PC-3 (cell line): ENCODE measurements at regions not wholly inside any gene's neighbourhood (a gene's known extent, or its start where the extent isn't known, plus 50 kb on each side); places are given as distances from the start of the nearest gene placed in this dataset.

Source experiments
- ATAC-seq: fragments of 200-7000 bp; cut with Tn5 transposase; 2 replicates; pipeline ENCODE4 v1.9.1; 2020; ENCODE audit warnings: mild to moderate bottlenecking, moderate library complexity
- BruUV-seq: library from RNA; stranded (reverse); fragments of 400-500 nt; replicated peaks from 2 replicates; lab custom pipeline; 2021; lab: Mats Ljungman, UMichigan
- CTCF ChIA-PET: fragments of 300-600 bp; sonication (Branson Sonifier 250); formaldehyde crosslinking; loops from one replicate; lab custom pipeline; 2022; ENCODE audit warnings: antibody characterized with exemption; lab: Charles Lee
- POLR2A ChIA-PET: fragments of 300-600 bp; sonication (Branson Sonifier 250); formaldehyde crosslinking; loops from one replicate; lab custom pipeline; 2022; ENCODE audit warnings: antibody characterized with exemption; ENCODE audit not compliant: unreplicated experiment; lab: Charles Lee
- DNase-seq: peaks from one replicate; pipeline ENCODE4 v3.0.0-alpha.2; 2015
- H2AFZ ChIP-seq: fragments of 300-600 bp; sonication (generic); 2 replicates; pipeline ENCODE4 v1.6.0; 2016; ENCODE audit warnings: antibody characterized with exemption, low read length
- H3F3A ChIP-seq: fragments of 300-600 bp; sonication (generic); one replicate; pipeline ENCODE4 v1.6.0; 2017; ENCODE audit warnings: antibody characterized with exemption, low read length, control low read depth, mild to moderate bottlenecking; ENCODE audit not compliant: unreplicated experiment
- H3K27ac ChIP-seq: fragments of 300-600 bp; sonication (generic); 2 replicates; pipeline ENCODE4 v1.5.1; 2016; ENCODE audit warnings: mild to moderate bottlenecking, low read length
- H3K27me3 ChIP-seq: fragments of 300-600 bp; sonication (generic); 2 replicates; pipeline ENCODE4 v1.6.1; 2016; ENCODE audit warnings: low read length, mixed read lengths
- H3K36me3 ChIP-seq: fragments of 300-600 bp; sonication (generic); 2 replicates; pipeline ENCODE4 v1.6.1; 2016; ENCODE audit warnings: low read depth, mixed run types, low read length, mixed read lengths
- H3K4me1 ChIP-seq: fragments of 300-600 bp; sonication (generic); 2 replicates; pipeline ENCODE4 v1.5.1; 2016; ENCODE audit warnings: low read length; ENCODE audit not compliant: insufficient read depth
- H3K4me2 ChIP-seq: fragments of 300-600 bp; sonication (generic); 2 replicates; pipeline ENCODE4 v1.6.0; 2016; ENCODE audit warnings: low read length
- H3K4me3 ChIP-seq: fragments of 300-600 bp; sonication (generic); 2 replicates; pipeline ENCODE4 v1.5.1; 2016; ENCODE audit warnings: mild to moderate bottlenecking, low read length, mixed read lengths
- H3K79me2 ChIP-seq: fragments of 300-600 bp; sonication (generic); 2 replicates; pipeline ENCODE4 v1.6.1; 2017; ENCODE audit warnings: low read length, mixed read lengths
- H3K9ac ChIP-seq: fragments of 300-600 bp; sonication (generic); 2 replicates; pipeline ENCODE4 v1.6.0; 2016; ENCODE audit warnings: mild to moderate bottlenecking, low read length
- H3K9me2 ChIP-seq: fragments of 300-600 bp; sonication (generic); replicated peaks from 2 replicates; pipeline ENCODE4 v1.6.1; 2016; ENCODE audit warnings: mixed run types, low read length, mixed read lengths
- H3K9me3 ChIP-seq: fragments of 300-600 bp; sonication (generic); 2 replicates; pipeline ENCODE4 v1.6.1; 2016; ENCODE audit warnings: low read length, mixed read lengths
- H4K20me1 ChIP-seq: fragments of 300-600 bp; sonication (generic); 2 replicates; pipeline ENCODE4 v1.6.1; 2016; ENCODE audit warnings: low read length, mixed read lengths
- CTCF ChIP-seq: fragments of 300-600 bp; sonication (generic); conservative IDR thresholded peaks from 2 replicates; pipeline ENCODE4 v1.5.1; 2017; ENCODE audit warnings: antibody characterized with exemption, low read depth, mild to moderate bottlenecking, low read length
- EZH2 ChIP-seq: fragments of 300-600 bp; sonication (generic); IDR thresholded peaks from one replicate; pipeline ENCODE4 v1.6.1; 2017; ENCODE audit warnings: antibody characterized with exemption, mild to moderate bottlenecking, low read length; ENCODE audit not compliant: unreplicated experiment
- EZH2phosphoT487 ChIP-seq: fragments of 300-600 bp; sonication (generic); IDR thresholded peaks from 2 replicates; pipeline ENCODE4 v1.6.1; 2018; ENCODE audit warnings: mild to moderate bottlenecking, antibody characterized with exemption, low read length, borderline replicate concordance
- intact Hi-C: fragments of 100-400 bp; cut with micrococcal nuclease; formaldehyde crosslinking; loops from 2 replicates; pipeline ENCODE4 v1.9.0; 2023

- ChIA-PET CTCF (no interaction called here), POLR2A (no interaction called here)
- Histone ChIP-seq H3K36me3 (no peaks in the 10 kb centered on the region), H3K9me2 (no peaks in the 10 kb centered on the region), H3K4me2 (no peak overlapping the region), H3K4me1 (no peaks in the 10 kb centered on the region), H3K9ac (no peak overlapping the region), H3K27me3 (peaks cover 7% of the 10 kb centered on the region), H4K20me1 (no peaks in the 10 kb centered on the region), H3K27ac (no peak overlapping the region), H2AFZ (no peak overlapping the region), H3K9me3 (no peaks in the 10 kb centered on the region), H3K79me2 (no peaks in the 10 kb centered on the region), H3F3A (no peaks in the 10 kb centered on the region), H3K4me3 (no peak overlapping the region)
- no TSS peak for BruUV-seq
- DNase-seq, result no peak
- ATAC-seq, result no peak
- intact Hi-C loops, result no loop called here
- TF ChIP-seq EZH2phosphoT487, result no peak
- no peak for TF ChIP-seq EZH2
- TF ChIP-seq CTCF, result no peak
Observed at GRCh38 chr10:123517901-123518300, 148.3 kb upstream of the GPR26 start.

GRCh38 chr10:123518765-123519164 is 147.4 kb upstream of the GPR26 start:
- ChIA-PET POLR2A (no interaction called here), CTCF (no interaction called here)
- no peaks in the 10 kb centered on the region for H3K4me1 ChIP-seq
- intact Hi-C loops, result no loop called here
- no peaks in the 10 kb centered on the region for H3K36me3 ChIP-seq
- TF ChIP-seq CTCF (no peak), EZH2phosphoT487 (no peak), EZH2 (no peak)
- BruUV-seq, result no TSS peak
- H3K4me2 ChIP-seq, result no peak overlapping the region
- no peaks in the 10 kb centered on the region for H4K20me1 ChIP-seq
- ATAC-seq (no peak), DNase-seq (no peak)
- no peaks in the 10 kb centered on the region for H3F3A ChIP-seq
- peaks cover 7% of the 10 kb centered on the region; the same call in 1 of the 2 replicates for H3K27me3 ChIP-seq
- no peaks in the 10 kb centered on the region for H3K79me2 ChIP-seq
- no peak overlapping the region for H3K4me3 ChIP-seq
- H3K27ac ChIP-seq, result no peak overlapping the region
- no peak overlapping the region for H3K9ac ChIP-seq
- H3K9me3 ChIP-seq, result no peaks in the 10 kb centered on the region
- H2AFZ ChIP-seq, result no peak overlapping the region
- no peaks in the 10 kb centered on the region for H3K9me2 ChIP-seq

- H3K4me2 ChIP-seq, result no peak overlapping the region
- no peaks in the 10 kb centered on the region for H4K20me1 ChIP-seq
- no peak for TF ChIP-seq EZH2
- TF ChIP-seq CTCF, result no peak
- no peak for TF ChIP-seq EZH2phosphoT487
- no peaks in the 10 kb centered on the region for H3K4me1 ChIP-seq
- ChIA-PET POLR2A (no interaction called here), CTCF (no interaction called here)
- H3K9ac ChIP-seq, result no peak overlapping the region
- no peak overlapping the region for H3K27ac ChIP-seq
- no peaks in the 10 kb centered on the region for H3K9me2 ChIP-seq
- intact Hi-C loops, result no loop called here
- no peak for DNase-seq
- no peaks in the 10 kb centered on the region for H3K79me2 ChIP-seq
- H3K4me3 ChIP-seq, result no peak overlapping the region
- no peak for ATAC-seq
- BruUV-seq, result no TSS peak
- peaks cover under 1% of the 10 kb centered on the region; the same call in 1 of the 2 replicates for H3K27me3 ChIP-seq
- H2AFZ ChIP-seq, result no peak overlapping the region
- H3K36me3 ChIP-seq, result no peaks in the 10 kb centered on the region
- H3F3A ChIP-seq, result no peaks in the 10 kb centered on the region
- no peaks in the 10 kb centered on the region for H3K9me3 ChIP-seq
Observed at GRCh38 chr10:123519861-123520260, 146.3 kb upstream of the GPR26 start.
